ENCODE measurements at regions not wholly inside any gene's neighbourhood (a gene's known extent, or its start where the extent isn't known, plus 50 kb on each side); places are given as distances from the start of the nearest gene placed in this dataset.

- TF ChIP-seq CTCF (conservative IDR thresholded peaks at IDR 0.05 in 1 of 2, IDR thresholded peaks at IDR 0.05 in 1 of 2; ENCODE audit: extremely low read depth in 1 of 2, insufficient read depth in 1 of 2, low read depth in 1 of 2, low read length in 2 of 2) (no peak), EZH2 (IDR thresholded peaks at IDR 0.05; ENCODE audit: borderline replicate concordance, low read length) (no peak)
Observed at GRCh38 chr2:46246790-46247189, 50.4 kb upstream of the EPAS1 start.

Measured in mammary epithelial cell (primary cell).